C4-2B (cell line): ENCODE measurements at regions not wholly inside any gene's neighbourhood (a gene's known extent, or its start where the extent isn't known, plus 50 kb on each side); places are given as distances from the start of the nearest gene placed in this dataset.

Experiments used
- H3K27ac ChIP-seq: fragments of 450-650 bp; 2 replicates; pipeline ENCODE4 v1.5.1; 2017
- ZFX ChIP-seq: fragments of 450-650 bp; IDR thresholded peaks from 2 replicates; pipeline ENCODE4 v1.6.1; 2017
- TF ChIP-seq, protein P1 (sequence below): fragments of 450-650 bp; conservative IDR thresholded peaks from 2 replicates; pipeline ENCODE4 v1.5.1; 2017; ENCODE audit warnings: mild to moderate bottlenecking

DNA sequence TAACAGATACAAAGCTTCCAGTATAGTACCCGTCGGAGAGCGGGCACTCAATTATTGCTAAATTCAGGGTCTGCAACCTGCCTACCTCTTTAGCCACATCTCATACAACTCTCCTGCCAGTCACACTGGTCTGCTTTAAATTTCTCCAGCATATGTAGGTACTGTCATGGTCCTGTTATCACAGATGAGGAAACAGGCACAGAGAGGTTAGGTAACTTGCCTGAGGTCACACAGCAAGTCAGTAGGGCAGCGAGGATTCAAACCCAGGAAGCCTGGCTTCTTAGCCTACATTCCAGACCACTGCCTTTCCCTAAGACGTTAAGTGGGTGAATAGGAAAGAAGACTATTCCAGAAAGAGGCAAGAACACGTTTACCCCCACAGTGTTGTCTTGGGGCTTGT lies 186.0 kb upstream of the NFIB start:
- no peak overlapping the region for H3K27ac ChIP-seq
- TF ChIP-seq ZFX: no peak
- TF ChIP-seq, protein P1, sequence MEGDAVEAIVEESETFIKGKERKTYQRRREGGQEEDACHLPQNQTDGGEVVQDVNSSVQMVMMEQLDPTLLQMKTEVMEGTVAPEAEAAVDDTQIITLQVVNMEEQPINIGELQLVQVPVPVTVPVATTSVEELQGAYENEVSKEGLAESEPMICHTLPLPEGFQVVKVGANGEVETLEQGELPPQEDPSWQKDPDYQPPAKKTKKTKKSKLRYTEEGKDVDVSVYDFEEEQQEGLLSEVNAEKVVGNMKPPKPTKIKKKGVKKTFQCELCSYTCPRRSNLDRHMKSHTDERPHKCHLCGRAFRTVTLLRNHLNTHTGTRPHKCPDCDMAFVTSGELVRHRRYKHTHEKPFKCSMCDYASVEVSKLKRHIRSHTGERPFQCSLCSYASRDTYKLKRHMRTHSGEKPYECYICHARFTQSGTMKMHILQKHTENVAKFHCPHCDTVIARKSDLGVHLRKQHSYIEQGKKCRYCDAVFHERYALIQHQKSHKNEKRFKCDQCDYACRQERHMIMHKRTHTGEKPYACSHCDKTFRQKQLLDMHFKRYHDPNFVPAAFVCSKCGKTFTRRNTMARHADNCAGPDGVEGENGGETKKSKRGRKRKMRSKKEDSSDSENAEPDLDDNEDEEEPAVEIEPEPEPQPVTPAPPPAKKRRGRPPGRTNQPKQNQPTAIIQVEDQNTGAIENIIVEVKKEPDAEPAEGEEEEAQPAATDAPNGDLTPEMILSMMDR: no peak

- no peak overlapping the region for H3K27ac ChIP-seq
- TF ChIP-seq, protein P1: no peak
- no peak for TF ChIP-seq ZFX
These were observed 184.9 kb upstream of the NFIB start for GRCh38 chr9:14498824-14499223.

GRCh38 chr9:14497476-14497875 lies 183.5 kb upstream of the NFIB start:
- TF ChIP-seq ZFX: no peak
- TF ChIP-seq, protein P1: no peak
- no peak overlapping the region for H3K27ac ChIP-seq

DNA sequence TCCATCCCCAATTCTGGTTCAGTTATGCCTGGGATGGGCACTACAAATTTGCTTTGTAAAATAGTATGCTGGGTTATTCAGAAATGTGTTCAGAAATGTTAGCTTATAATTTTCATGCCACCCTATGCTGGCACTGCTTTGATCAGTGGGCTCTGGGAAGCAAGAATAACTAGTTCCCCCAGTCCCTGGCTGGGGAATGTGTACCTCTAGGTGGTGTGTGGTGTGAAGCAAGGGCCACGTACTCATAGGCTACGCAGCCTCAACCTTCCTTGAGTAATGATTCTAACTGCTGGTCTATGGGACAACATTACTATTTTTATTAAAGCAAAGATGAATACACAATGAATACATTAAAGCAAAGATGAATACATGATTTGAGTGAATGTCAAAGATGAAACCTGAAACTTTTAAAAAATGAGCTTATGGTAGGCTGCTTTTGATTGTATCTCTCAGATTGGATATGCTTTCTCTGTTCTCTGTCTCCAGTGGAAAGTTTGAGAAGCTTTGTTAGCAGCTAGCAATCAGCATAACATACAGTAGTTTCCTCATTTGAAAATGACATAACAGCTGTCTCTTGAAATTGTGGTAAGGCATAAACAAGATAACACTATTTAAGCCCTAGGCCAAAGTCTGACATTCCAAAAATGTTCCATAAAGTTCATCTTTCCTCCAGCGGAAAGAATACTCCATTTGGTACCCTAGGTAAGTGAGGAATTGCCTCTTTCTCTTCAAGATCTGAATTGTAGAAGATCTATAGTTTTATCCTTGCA lies 174.7 kb upstream of the NFIB start:
- H3K27ac ChIP-seq: no peak overlapping the region
- TF ChIP-seq ZFX: no peak
- TF ChIP-seq, protein P1: no peak

- TF ChIP-seq ZFX: no peak
- TF ChIP-seq, protein P1: no peak
- H3K27ac ChIP-seq: no peak overlapping the region
These were observed 173.7 kb upstream of the NFIB start for GRCh38 chr9:14487547-14488185.

GRCh38 chr9:14485366-14485765 lies 171.4 kb upstream of the NFIB start:
- H3K27ac ChIP-seq: no peak overlapping the region
- TF ChIP-seq ZFX: no peak
- TF ChIP-seq, protein P1: no peak

DNA sequence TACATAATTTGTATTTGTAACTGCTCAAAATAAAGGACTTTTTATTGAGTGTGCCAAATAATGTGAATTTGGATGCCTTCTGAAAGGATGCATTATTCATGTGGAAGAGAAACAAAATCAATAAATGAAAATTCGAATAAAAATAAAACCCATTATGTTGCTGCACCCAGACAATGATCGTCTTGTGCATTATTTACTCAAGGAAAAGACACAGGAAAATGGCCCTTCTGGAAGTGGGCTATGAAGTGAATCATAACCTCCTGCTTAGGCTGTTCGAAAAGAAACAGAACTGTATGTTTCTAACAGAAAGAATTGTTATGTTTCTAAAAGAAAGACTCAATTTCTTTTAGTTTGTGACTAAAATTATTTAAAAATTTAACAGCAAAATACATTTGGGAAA lies 168.9 kb upstream of the NFIB start:
- H3K27ac ChIP-seq: no peak overlapping the region
- TF ChIP-seq ZFX: no peak
- TF ChIP-seq, protein P1: no peak
